Suprapubic skin (tissue), 3 donors: ENCODE measurements at regions not wholly inside any gene's neighbourhood (a gene's known extent, or its start where the extent isn't known, plus 50 kb on each side); places are given as distances from the start of the nearest gene placed in this dataset.

Experiments used
- POLR2A ChIP-seq, 2 donors: fragments of 450-650 bp; IDR thresholded peaks; one replicate each; pipeline ENCODE4 v1.6.1; 2017; ENCODE audit warnings: antibody characterized with exemption in 2 of 2, mild to moderate bottlenecking in 2 of 2, moderate library complexity in 2 of 2
- TF ChIP-seq, protein P1 (sequence below), 2 donors: fragments of 200-600 bp in 1 of 2; fragments of 450-650 bp in 1 of 2; sonication (generic) in 1 of 2; IDR thresholded peaks; one replicate each; pipeline ENCODE4 v1.5.1; 2016 to 2019; ENCODE audit warnings: antibody characterized with exemption in 2 of 2, mild to moderate bottlenecking in 1 of 2, moderate library complexity in 1 of 2

DNA sequence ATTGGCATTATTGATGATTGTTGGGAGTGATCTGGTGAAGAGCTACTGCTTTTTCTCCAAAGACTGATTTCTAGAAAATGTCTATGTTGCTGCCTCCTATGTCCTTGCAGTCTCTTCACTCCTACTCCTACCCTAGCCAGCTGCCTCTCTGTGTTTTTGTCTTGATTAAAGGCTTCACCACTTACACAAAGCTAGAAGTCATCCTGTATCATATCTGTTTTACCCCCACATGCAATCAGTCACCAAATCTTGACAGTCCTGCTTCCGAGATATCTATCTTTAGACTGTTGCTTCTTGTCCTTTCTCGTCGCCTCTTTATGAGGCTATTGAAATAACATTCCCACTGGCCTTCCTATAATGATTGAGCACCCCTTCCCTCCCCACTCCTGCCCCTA lies 84.5 kb upstream of the ITGA4 start:
- TF ChIP-seq, protein P1, sequence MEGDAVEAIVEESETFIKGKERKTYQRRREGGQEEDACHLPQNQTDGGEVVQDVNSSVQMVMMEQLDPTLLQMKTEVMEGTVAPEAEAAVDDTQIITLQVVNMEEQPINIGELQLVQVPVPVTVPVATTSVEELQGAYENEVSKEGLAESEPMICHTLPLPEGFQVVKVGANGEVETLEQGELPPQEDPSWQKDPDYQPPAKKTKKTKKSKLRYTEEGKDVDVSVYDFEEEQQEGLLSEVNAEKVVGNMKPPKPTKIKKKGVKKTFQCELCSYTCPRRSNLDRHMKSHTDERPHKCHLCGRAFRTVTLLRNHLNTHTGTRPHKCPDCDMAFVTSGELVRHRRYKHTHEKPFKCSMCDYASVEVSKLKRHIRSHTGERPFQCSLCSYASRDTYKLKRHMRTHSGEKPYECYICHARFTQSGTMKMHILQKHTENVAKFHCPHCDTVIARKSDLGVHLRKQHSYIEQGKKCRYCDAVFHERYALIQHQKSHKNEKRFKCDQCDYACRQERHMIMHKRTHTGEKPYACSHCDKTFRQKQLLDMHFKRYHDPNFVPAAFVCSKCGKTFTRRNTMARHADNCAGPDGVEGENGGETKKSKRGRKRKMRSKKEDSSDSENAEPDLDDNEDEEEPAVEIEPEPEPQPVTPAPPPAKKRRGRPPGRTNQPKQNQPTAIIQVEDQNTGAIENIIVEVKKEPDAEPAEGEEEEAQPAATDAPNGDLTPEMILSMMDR (IDR thresholded peaks at IDR 0.05) = no peak
- no peak for TF ChIP-seq POLR2A (IDR thresholded peaks at IDR 0.05)
